ENCODE measurements at regions not wholly inside any gene's neighbourhood (a gene's known extent, or its start where the extent isn't known, plus 50 kb on each side); places are given as distances from the start of the nearest gene placed in this dataset.

DNA sequence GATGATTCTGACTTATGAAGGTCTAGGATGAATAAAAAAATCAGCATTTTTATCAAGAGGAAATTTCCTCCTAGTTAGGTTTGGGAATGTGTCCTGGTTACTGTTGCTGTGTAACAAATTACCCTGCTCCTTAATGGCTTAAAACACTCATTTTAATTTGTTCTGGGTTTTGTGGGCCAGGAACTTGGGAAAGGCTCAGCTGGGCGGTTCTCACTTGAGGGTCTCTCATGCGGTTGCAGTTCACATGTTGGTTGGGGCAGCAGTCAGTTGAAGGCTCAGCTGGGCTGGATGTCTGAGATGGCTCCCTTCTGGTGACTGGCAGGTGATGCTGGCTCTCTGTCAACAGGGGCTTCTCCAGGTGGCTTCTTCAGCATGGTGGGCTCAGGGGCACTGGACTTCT, 214.6 kb downstream of the RBM19 start:
- no peak for DNase-seq (ENCODE audit: low read depth in 1 of 2, low spot score in 1 of 2)
- Histone ChIP-seq H3K4me3 (replicated peaks; ENCODE audit: insufficient read depth, low read length) (no peak overlapping the region), H3K27me3 (ENCODE audit: insufficient read depth, poor library complexity, severe bottlenecking) (peaks cover 7% of the 10 kb centered on the region), H3K27ac (replicated peaks) (no peak overlapping the region)
- TF ChIP-seq GABPA (IDR thresholded peaks at IDR 0.05; ENCODE audit: low read depth) (no peak), POLR2AphosphoS5 (IDR thresholded peaks at IDR 0.05; ENCODE audit: low read depth) (no peak), SPI1 (IDR thresholded peaks at IDR 0.05; ENCODE audit: borderline replicate concordance, low read depth) (no peak)

GRCh38 chr12:113749433-113749815, 216.7 kb downstream of the RBM19 start:
- Histone ChIP-seq H3K27me3 (ENCODE audit: insufficient read depth, poor library complexity, severe bottlenecking) (peaks cover 11% of the 10 kb centered on the region), H3K4me3 (replicated peaks; ENCODE audit: insufficient read depth, low read length) (no peak overlapping the region), H3K27ac (replicated peaks) (no peak overlapping the region)
- no peak for DNase-seq (ENCODE audit: low read depth in 1 of 2, low spot score in 1 of 2)
- TF ChIP-seq SPI1 (IDR thresholded peaks at IDR 0.05; ENCODE audit: borderline replicate concordance, low read depth), result no peak
- no peak for TF ChIP-seq GABPA (IDR thresholded peaks at IDR 0.05; ENCODE audit: low read depth)
- no peak for TF ChIP-seq POLR2AphosphoS5 (IDR thresholded peaks at IDR 0.05; ENCODE audit: low read depth)
- TF ChIP-seq, protein P1, sequence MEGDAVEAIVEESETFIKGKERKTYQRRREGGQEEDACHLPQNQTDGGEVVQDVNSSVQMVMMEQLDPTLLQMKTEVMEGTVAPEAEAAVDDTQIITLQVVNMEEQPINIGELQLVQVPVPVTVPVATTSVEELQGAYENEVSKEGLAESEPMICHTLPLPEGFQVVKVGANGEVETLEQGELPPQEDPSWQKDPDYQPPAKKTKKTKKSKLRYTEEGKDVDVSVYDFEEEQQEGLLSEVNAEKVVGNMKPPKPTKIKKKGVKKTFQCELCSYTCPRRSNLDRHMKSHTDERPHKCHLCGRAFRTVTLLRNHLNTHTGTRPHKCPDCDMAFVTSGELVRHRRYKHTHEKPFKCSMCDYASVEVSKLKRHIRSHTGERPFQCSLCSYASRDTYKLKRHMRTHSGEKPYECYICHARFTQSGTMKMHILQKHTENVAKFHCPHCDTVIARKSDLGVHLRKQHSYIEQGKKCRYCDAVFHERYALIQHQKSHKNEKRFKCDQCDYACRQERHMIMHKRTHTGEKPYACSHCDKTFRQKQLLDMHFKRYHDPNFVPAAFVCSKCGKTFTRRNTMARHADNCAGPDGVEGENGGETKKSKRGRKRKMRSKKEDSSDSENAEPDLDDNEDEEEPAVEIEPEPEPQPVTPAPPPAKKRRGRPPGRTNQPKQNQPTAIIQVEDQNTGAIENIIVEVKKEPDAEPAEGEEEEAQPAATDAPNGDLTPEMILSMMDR (IDR thresholded peaks at IDR 0.05; ENCODE audit: insufficient read depth, low read length), result no peak
- no peak for TF ChIP-seq REST (IDR thresholded peaks at IDR 0.05; ENCODE audit: insufficient replicate concordance, low read depth)

DNA sequence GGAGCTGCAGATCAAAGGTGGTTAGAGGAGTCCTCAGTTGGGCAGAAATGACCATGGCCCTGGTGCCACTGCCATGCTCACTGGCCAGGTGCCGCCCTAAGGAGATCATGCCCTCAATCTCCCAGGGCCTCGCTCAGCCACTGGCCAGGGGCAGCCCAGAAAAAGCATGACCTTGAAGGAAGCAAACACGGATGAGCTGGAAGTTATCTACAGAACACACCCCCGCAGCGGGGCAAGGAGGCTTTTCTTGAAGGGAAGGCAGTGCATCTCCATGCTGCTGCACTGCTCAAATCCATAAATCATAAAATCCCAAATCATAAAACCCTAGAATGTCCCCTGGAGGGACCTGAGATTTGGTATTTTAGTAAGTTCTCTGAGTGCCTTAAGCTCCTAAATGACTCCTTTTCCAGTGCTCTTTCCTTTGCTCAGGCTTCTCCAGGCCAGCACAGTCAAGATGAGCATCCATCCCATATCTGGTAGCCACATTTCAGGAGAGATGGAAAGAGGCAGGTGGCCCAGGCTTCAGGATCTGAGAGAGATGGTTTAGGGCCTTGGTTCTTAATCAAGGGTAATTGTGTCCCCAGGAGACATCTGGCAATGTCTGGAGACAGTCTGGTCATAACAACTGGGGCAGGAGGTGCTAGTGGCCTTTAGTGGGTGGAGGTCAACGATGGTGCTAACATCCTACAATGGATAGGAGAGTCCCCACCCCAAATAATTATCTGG, 217.3 kb downstream of the RBM19 start:
- no peak for DNase-seq (ENCODE audit: low read depth in 1 of 2, low spot score in 1 of 2)
- Histone ChIP-seq H3K27me3 (ENCODE audit: insufficient read depth, poor library complexity, severe bottlenecking) (peaks cover 11% of the 10 kb centered on the region), H3K4me3 (replicated peaks; ENCODE audit: insufficient read depth, low read length) (no peak overlapping the region), H3K27ac (replicated peaks) (no peak overlapping the region)
- TF ChIP-seq POLR2AphosphoS5 (IDR thresholded peaks at IDR 0.05; ENCODE audit: low read depth) (no peak), GABPA (IDR thresholded peaks at IDR 0.05; ENCODE audit: low read depth) (no peak), SPI1 (IDR thresholded peaks at IDR 0.05; ENCODE audit: borderline replicate concordance, low read depth) (no peak), REST (IDR thresholded peaks at IDR 0.05; ENCODE audit: insufficient replicate concordance, low read depth) (no peak)
- TF ChIP-seq, protein P1 (IDR thresholded peaks at IDR 0.05; ENCODE audit: insufficient read depth, low read length), result no peak

DNA sequence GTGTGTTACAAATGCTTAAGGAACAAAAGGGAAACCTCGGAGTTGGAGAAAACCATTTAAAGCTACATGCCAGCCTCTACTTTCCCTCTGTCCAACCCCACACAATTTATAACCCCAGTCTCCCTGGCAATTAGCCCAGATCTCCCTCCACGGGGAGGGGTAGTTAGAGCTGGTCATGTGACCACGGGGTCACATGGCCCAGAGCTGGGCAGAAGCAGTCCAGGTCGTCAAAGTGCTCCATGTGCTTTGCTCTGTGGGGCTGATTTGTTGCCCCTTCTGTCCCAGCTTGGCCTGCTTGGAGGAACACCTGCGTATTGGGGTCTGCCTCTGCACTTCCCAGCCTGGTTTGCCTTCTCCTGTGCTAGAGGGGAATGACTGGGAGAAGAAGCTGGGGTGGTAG, 219.1 kb downstream of the RBM19 start:
- TF ChIP-seq, protein P1 (IDR thresholded peaks at IDR 0.05; ENCODE audit: insufficient read depth, low read length), result no peak
- TF ChIP-seq SPI1 (IDR thresholded peaks at IDR 0.05; ENCODE audit: borderline replicate concordance, low read depth), result no peak
- TF ChIP-seq GABPA (IDR thresholded peaks at IDR 0.05; ENCODE audit: low read depth), result no peak
- no peak for TF ChIP-seq POLR2AphosphoS5 (IDR thresholded peaks at IDR 0.05; ENCODE audit: low read depth)
- no peak for TF ChIP-seq REST (IDR thresholded peaks at IDR 0.05; ENCODE audit: insufficient replicate concordance, low read depth)
- H3K27ac ChIP-seq (replicated peaks), result no peak overlapping the region
- DNase-seq (ENCODE audit: low read depth in 1 of 2, low spot score in 1 of 2), result peak in 1 of 2 experiments; percentile 5
- H3K27me3 ChIP-seq (ENCODE audit: insufficient read depth, poor library complexity, severe bottlenecking), result peaks cover 11% of the 10 kb centered on the region
- no peak overlapping the region for H3K4me3 ChIP-seq (replicated peaks; ENCODE audit: insufficient read depth, low read length)

All from HL-60 (cell line).